ENCODE measurements at regions not wholly inside any gene's neighbourhood (a gene's known extent, or its start where the extent isn't known, plus 50 kb on each side); places are given as distances from the start of the nearest gene placed in this dataset.
"Not testable (repeated sequence)": the region's sequence is repeated elsewhere in the genome, so short reads cannot be mapped to it uniquely, and the experiment has no call there.

DNA sequence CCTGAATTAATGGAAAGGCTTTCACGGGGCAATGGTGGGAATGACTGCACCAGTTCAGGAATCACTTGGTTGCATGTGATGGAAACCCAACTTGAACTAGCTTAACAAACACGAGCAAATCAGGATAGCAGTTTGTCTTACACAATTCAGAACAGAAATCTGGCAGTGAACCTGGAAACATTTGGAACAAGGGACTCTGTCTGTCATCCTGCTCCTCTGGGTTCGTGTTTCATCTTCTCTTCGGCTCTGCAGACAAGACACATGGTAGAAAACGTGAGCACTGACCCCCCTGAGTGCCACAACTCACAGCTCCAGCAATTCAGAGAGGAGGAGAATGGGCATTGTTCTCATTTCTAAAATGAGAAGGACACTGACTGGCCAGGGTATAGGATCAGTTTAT is 218.1 kb upstream of the NREP start:
- no peak for DNase-seq

DNA sequence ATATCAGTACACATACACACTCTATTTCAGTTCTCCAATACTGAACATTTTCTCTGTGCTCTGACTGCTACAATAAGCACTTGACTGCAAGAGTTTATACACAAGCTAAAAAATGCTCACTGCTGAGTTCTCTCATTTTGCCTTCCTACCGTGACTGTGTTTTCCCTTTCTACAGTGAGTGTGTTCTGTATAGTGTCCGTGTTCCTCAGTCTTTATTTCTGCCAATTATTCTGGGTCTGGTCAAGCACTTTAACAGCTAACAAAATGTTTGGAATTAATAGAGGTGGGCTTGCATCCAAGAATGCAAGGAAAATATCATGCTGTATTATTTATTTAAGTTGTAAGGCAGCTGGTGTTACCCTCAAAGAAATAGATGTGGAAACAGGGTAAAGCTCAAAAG is 217.0 kb upstream of the NREP start:
- no peak for DNase-seq

DNA sequence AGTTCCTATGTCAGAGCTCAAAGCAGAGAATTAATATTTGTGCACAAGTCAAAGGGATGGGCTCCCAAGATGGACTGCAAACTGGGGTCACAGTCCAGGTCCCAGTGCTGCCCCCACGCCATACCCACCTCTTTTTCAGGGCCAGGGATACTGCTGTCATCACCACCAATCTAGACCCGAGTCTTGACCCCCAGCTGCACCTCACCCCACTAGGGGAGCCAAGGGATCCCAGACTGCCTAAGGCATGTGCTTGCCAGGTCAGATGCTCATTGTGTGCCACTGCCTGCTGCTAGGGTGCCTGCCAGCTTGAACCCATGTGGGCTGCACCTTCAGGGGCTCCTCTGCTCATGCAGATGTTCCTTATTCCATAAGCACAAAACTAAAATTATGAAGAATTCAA is 215.6 kb upstream of the NREP start:
- DNase-seq = no peak

DNA sequence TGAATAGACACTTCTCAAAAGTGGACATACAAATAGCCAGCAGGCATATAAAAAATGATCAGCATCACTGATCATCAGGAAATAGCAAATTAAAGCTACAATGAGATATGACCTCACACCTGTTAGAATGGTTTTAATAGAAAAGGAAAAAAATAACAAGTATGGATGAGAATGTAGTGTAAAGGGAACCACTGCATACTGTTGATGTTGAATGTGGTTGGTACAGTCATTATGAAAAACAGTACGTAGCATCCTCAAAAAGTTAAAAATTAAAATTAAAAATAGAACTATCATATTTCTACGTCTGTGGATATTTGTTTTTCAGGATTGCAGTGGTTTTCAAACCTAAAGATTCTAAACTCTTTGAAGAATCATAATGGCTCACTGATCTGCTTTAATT is 215.1 kb upstream of the NREP start:
- no peak for DNase-seq

DNA sequence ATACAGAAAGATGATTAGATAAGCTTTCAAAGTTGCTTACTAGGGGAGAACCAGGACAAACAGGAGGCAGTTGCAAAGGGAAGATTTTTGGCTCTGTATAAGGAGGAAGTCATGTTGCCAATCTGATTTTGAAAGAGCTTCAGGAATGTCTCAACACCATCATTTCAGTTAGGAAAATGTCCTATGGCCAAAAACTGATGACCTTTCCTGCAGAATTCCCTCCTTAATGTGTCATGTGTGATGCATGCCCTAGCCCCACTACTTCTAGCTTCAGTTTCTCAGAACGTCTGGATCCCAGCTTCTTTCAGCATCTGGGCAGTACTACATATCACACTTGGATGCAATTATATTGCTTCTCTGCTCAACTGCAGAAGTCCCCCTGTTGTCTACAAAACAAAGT is 211.5 kb upstream of the NREP start:
- no peak for DNase-seq

DNA sequence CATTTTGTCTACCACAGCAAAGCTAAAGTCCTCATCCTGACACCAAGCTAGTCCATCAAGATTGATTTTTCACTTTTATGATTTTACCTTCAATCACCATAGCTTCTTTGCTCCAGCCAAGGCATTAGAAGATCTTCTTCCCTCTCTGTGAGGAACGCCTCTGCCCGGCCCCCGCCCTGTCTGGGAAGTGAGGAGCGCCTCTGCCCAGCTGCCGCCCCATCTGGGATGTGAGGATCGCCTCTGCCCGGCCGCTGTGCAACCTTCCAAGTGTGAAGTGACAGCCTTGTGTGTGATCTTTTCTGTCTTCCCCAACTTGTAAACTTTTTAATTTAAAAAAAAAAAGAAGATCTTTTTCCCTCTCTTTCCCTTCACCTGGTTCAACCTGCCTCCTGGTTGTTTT is 210.5 kb upstream of the NREP start:
- no peak for DNase-seq

DNA sequence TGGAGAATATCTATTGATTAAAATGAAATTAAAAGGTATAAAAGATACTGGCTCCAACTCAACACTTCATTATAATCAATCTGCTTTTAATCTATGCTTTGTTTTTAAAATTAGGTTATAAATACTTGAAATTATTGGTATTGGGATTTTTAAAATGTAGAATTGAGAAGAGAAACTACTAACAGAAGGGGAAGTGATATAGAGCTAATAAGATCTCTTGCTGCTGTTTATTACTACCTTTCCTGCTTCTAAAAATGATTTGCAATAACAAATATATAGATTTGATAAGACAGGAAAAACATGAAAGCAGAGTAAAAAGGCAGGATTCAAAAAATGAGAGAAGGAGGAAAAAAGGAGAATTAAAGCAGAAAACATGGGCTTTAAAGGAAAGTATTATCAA is 209.3 kb upstream of the NREP start:
- no peak for DNase-seq

DNA sequence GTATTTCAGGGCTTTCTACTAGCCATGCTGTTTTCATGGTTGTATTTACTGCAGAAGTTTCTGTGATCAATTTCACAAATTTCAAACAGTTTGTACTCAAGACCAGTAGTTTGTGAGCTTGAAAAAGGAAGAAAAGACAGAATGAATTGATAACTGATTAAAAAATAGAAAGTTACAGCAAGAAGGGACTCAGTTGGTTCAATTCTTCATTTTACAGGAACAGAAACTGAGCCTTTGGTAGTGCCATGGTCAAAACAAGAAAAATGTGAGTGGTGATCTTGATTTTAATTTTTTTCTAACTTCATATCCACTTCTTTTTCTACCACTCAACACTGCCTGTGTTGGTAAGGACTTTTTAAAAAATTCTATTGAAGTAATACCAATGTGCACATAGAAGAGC is 206.6 kb upstream of the NREP start:
- no peak for DNase-seq

DNA sequence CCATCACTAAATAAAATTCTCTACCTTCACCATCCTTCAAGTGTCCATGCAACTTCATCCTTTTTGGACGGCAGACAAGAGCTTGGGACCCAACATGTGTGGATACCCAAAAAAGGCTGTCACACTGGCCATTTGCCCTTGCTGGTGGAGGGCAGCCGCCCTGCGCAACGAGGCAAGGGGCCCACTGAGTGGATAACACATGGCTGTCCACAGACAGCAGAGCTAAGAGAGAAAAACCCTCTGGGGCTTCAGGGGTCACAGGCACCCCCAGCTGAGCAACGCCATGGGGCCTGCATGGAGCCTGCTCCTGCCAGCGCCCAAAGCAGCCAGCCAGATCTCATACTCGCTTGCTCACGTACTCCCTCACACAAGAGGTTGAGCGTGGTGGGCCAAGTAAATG is 205.9 kb upstream of the NREP start:
- no peak for DNase-seq

DNA sequence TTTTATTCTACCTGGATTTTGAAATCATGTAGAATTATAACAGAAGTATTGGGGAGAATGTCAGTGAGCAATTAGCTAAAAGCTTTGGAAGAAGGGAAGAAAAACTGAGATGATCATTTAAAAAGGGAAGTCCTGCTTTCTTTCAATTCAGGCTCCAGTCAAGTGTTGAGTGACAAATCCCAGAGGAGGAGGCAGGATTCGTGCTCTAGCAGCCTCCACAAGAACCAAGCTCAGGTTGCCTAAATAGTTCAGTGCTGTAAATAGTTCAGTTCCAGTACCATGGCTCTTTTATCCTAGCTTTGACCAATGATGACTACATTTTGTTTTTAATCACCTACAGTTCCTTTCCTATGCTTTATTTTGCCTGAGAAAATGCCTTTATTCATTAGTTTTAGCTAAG is 204.9 kb upstream of the NREP start:
- no peak for DNase-seq

DNA sequence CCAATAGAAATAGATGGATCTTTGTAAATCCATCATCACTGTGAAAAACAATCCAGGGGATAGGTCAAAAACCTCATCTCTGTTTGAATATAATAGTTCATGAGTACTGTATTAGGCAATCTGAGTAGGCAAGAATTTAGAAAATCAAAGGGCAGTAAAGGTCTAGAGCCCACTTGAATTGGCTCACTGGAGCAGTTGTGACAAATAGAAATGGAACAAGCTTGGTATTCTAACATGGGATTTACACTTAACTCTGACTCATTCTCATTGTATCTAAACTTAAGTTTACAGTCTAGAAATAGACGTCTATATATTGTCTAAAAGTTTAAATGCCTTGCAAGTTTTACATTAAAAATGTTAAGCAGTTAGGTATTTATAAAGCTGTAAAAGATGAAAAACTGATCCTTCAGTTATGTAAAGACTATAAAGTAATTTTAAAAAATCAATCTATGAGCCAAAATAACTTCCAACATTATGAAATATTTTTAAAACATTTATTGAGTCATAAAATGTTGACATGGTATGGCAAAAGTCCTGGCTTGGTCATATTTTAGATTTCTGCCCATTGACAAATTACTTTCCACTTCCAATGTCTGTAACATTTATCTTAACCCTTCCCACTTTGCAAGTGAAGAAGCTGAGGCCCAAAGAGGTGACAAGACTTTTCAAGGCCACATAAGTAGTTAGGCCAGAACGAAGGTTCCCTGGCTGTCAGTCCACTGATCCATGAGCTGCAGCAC is 203.7 kb upstream of the NREP start:
- no peak for DNase-seq

DNA sequence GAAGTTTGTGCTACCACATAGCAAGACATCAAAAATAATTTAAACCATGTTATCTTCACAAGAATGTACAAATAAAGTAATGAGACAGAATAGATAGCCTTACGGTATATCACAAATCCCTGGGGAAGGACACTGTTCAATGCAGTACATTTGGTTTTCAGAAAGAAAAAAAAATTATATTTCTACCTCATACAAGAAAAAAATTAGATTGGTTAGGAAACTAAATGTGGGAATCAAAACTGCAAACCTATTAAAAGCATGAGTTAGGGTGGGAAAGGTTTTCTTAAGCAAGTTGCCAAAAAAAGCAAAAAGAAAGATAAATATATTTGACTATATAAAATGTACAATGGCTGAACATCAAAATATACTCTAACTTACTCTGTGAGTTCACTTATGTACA is 201.9 kb upstream of the NREP start:
- no peak for DNase-seq

DNA sequence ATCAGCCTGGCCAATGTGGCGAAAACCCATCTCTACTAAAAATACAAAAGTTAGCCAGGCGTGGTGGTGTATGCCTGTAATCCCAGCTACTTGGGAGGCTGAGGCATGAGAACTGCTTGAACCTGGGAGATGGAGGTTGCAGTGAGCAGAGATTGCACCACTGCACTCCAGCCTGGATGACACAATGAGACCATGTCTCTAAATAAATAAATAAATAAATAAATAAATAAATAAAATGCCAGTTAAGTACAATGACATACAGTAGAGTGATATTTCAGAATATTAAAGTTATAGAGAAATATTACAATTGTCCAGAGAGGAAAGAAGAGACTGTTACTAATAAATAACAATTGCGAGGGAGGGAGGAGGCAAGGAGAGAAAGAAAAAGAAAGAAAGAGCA is 199.8 kb upstream of the NREP start:
- not testable (repeated sequence) for DNase-seq

DNA sequence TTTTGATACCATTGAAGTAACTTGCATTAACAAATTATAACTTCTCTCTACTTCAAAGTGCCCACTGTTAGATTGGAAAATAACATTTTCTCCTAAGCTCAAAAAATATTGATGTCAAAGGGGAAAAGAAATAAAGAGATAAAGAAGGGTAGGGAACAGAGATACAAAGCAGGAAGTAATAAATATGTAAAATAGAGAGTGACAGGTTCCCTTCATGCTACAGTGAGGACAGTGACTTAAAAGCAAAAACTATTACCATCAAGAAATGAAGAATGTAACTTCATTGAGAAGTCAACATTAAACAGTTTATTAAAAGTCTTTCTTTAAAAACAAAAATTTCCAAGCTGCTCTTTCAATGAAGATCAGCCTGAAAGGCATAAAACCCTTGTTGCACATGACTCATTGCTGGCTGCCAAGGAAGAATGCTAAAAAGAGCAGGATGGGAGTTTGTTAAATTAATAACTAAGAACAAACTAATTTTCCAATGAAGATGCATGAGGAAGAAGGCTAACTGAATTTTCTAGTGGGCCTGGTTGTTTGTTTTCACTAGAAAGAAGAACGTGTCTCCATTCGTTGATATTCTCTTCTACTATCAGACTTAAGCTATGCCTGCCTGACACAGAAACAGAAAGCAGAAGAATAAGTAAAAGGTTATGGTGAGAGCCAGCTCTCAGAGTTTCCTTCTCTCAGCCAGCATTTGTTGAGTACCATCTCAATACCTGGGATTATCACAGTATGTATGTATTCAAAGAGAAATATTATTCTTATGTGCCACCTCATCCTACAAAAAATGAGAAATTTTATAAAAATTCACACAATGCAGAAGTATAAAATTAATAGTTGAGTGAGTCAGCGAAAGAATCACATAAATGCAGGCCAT is 197.8 kb upstream of the NREP start:
- DNase-seq = no peak

DNA sequence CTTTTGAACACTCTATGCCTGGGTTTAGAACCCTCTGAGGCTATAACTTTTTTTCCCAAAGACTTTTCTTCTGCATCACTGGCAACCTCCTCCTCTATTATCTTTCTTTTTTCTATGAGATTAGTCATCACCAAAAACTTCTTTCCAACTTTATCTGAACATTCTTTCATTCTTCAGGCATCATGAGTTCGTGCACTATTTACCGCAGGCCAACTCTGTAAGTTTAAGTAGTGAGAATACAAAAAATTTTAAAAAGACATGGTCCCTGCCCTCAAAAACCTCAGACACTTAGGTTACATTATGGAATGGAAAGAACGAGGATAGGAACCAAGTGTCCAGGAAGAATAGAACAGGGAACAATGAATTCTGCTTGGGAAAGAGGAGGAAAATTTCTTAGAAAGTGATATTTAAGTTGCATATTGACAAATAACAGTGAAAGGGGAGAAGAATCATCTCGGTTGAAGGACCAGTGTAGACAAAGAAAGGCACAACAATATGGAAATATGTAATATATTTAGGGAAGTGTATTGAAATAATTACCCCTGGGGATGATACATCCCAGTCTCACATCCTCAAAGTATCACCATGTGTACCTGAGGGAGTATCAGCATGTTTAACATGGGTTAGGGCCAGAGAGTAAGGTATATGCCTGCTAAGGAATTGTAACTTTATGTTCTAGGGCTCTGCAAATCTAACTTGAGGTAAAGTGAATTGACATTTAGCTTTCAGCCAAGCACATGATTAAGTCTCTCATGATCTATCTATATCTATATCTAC is 196.5 kb upstream of the NREP start:
- DNase-seq = no peak

DNA sequence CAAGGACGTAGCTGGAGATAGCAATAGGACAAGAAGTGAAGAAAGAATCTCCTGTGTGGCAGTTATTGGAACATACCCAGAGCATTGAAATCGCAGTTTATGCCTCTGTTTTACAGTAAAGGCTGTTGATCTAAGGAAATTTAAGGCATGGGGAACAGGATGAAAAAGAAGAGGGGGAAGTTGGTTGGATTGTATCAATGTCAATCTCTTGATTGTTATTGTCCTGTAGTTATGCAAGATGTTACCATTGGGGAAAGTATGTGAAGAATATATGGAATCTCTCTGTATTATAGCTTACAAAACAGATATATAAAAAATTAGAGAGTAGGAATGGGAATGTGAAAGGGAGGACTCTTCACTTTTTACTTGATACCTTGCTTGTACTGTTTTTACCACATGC is 195.6 kb upstream of the NREP start:
- no peak for DNase-seq

DNA sequence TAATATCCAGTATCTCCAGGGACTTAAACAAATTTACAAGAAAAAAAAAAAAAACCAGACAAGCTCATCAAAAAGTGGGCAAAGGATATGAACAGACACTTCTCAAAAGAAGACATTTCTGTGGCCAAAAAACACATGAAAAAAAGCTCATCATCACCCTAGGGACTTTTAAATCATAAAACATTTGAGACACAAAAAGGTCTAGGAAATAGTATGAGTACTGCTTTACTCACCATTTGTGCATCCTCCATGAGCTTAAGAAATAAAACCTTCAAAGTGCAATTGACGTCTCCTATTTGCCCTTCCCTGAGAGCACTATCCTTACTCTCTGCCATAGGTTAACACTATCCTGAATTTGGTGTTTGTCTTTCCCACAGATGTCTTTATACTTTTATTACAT is 193.7 kb upstream of the NREP start:
- no peak for DNase-seq

DNA sequence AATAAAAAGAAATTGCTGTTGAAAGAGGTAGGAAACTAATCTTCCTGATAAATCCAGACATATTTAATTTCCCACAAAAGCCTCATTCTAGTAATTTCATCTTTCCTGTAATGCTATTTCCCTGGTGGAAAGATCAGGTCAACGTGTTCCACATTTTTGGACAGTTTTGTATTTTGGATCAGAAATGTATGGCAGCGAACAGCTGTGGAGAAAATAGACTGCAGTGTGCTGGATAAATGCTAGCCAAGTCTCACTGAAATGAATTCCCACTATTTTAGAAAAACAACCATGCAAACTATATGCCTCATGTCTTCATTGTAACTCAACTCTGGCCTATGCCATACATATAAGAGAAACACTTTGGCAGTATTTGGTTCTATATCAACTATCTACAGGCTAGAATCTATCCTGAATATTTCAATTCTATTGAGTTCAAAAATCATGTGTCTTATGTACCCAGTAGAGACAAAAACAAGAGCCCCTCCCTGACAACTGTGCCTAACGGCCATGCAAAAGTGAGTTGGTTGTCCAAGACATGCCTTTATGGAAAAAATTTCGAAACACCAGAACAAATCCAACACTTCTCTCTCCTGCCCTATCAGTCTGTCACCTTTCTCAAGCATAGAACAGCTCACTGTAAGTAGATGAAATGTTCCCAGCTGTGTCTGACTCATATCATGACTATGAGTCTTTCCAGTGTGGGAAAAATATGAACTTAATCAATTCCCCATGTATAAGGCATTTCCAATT is 191.3 kb upstream of the NREP start:
- no peak for DNase-seq

DNA sequence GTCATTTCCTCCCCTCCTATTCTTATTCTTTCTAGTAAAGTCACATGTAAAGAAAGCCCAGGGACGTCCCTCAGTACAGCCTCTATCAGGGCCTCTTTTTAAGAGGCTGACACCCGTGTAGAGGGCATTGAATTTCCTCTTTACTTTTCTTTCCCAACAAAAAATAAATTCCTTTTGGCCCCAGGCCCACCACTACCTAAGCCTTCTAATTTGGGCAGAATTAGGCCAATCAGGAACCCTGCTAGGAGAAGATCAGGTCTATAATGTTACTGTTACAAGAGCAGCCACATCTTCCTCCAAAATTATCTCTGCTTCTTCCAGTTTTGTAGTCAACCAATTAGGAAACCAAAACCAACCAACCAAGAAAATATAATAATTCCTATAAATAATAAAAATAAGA is 189.6 kb upstream of the NREP start:
- no peak for DNase-seq

DNA sequence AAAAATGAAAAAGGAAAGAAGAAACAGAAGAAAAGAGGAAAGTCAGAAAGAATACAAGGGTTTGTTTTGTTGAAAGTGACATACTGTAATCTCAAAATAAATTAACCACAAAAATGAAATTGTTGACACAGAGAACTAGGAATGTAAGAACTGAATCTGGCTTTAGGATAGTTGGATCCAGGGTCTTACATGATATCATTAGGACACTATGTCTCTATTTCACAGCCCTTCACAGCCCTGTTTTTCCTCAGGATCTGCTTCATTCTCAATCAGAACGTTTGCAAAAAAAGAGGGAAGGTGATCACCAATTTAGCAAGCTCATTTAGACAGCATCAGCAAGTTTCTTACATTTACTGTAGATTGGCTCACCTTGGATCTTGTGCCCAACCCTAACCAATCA is 188.5 kb upstream of the NREP start:
- DNase-seq = no peak

DNA sequence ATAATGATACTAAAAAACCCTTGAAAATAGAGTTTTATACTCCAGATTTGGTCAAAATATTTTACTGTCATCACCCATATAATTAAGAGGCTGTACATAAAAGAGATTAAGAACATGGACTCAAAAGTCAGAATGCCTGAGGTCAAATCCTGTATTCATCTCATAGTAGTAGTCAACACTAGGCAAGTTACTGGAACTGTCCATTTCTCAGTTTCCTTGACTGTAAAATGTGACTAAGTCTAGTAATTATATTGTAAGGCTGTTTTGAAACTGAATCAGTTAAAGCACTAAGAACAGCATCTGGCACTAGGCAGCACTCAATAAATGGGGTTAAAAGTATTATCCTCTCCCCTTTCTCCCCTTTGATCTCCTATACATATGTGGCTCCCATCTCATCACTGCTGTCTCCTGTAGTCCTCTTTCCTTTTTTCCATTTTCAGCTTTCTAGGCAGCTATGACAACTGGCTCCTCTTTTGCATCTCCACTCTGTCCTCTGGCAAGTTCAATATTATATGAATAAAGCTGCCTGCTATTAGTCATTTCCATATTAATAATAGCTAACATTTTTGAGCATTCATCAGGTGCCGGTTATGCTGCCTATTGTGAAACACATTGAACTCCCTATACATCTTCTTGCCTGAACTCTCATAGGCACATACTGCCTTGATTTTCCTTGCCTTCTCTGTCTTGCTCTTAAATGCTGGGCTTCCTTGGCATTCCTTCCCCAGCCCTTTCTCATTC is 185.8 kb upstream of the NREP start:
- no peak for DNase-seq

DNA sequence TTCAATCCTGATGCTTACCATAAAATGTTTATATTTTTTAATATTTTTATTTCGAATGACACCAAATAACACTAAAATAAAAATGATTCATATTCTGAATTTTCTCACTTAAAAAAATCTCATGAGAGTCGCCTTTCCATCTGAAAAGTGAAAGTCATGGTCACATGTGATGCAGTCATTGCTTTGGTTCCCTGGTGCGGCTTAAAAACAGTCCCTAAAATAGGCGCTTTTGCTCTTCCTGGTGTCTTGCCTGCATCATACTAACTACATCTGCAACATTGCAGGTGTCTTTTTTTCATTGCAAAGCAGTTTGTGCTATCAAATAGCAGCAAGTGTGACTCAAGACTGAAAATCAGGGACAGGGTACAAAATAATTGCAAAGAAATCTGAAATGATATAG is 185.2 kb upstream of the NREP start:
- DNase-seq = no peak
